ENCODE measurements at regions not wholly inside any gene's neighbourhood (a gene's known extent, or its start where the extent isn't known, plus 50 kb on each side); places are given as distances from the start of the nearest gene placed in this dataset.

- H2AFZ ChIP-seq (ENCODE audit: low read depth, low read length): no peak overlapping the region
- TF ChIP-seq MXI1 (conservative IDR thresholded peaks at IDR 0.05; ENCODE audit: poor library complexity, severe bottlenecking) (no peak), EZH2 (IDR thresholded peaks at IDR 0.05; ENCODE audit: borderline replicate concordance, insufficient read depth, low read length, poor library complexity, severe bottlenecking) (no peak)
- TF ChIP-seq, protein P1, sequence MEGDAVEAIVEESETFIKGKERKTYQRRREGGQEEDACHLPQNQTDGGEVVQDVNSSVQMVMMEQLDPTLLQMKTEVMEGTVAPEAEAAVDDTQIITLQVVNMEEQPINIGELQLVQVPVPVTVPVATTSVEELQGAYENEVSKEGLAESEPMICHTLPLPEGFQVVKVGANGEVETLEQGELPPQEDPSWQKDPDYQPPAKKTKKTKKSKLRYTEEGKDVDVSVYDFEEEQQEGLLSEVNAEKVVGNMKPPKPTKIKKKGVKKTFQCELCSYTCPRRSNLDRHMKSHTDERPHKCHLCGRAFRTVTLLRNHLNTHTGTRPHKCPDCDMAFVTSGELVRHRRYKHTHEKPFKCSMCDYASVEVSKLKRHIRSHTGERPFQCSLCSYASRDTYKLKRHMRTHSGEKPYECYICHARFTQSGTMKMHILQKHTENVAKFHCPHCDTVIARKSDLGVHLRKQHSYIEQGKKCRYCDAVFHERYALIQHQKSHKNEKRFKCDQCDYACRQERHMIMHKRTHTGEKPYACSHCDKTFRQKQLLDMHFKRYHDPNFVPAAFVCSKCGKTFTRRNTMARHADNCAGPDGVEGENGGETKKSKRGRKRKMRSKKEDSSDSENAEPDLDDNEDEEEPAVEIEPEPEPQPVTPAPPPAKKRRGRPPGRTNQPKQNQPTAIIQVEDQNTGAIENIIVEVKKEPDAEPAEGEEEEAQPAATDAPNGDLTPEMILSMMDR (IDR thresholded peaks at IDR 0.05; ENCODE audit: poor library complexity, severe bottlenecking): no peak
Observed at GRCh38 chr1:229971141-229971540, 95.9 kb upstream of the GALNT2 start.

GRCh38 chr1:229972600-229973296, 94.3 kb upstream of the GALNT2 start:
- H2AFZ ChIP-seq (ENCODE audit: low read depth, low read length): no peak overlapping the region
- no peaks in the 10 kb centered on the region for H3K79me2 ChIP-seq (replicated peaks; ENCODE audit: insufficient read depth, low read length)
- H3K4me3 ChIP-seq (ENCODE audit: low read length): no peak overlapping the region

More at GRCh38 chr1:229971141-229971540, 95.9 kb upstream of the GALNT2 start:
- H3K9me3 ChIP-seq (ENCODE audit: low read length): no peaks in the 10 kb centered on the region
- H3K27me3 ChIP-seq (ENCODE audit: insufficient read depth, low read depth, low read length): no peaks in the 10 kb centered on the region
- H3K79me2 ChIP-seq (replicated peaks; ENCODE audit: insufficient read depth, low read length): no peaks in the 10 kb centered on the region
- no peak overlapping the region for H3K27ac ChIP-seq (ENCODE audit: low read length)
- H3K4me3 ChIP-seq (ENCODE audit: low read length): no peak overlapping the region
- H3K9ac ChIP-seq (ENCODE audit: low read length): no peak overlapping the region
- H3K4me2 ChIP-seq (ENCODE audit: low read length): no peak overlapping the region
- no peaks in the 10 kb centered on the region for H3K36me3 ChIP-seq (ENCODE audit: insufficient read depth, low read length)
- no peaks in the 10 kb centered on the region for H4K20me1 ChIP-seq (ENCODE audit: insufficient read depth)
- H3F3A ChIP-seq (ENCODE audit: insufficient read depth, low read length, poor library complexity, severe bottlenecking): no peaks in the 10 kb centered on the region
- no peaks in the 10 kb centered on the region for H3K9me2 ChIP-seq (ENCODE audit: insufficient read depth, low read length)

DNA sequence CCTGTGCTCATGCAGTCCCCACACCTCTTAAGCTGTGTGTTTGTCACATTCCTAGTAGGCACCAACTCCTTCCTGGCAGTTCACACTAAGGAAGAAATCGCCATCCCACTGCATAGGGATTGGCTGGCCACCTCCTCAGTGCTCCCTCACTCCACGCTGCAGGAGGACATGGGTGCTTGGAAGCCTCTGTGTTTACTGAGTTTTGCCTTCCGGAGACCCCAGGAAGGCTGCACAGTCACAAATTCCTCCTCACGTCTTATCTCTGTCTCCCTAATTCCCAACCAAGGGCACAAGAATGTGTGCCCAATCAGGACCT, 93.8 kb upstream of the GALNT2 start:
- Histone ChIP-seq H4K20me1 (ENCODE audit: insufficient read depth) (no peaks in the 10 kb centered on the region), H3K4me2 (ENCODE audit: low read length) (no peak overlapping the region), H2AFZ (ENCODE audit: low read depth, low read length) (no peak overlapping the region), H3K9ac (ENCODE audit: low read length) (no peak overlapping the region), H3K9me2 (ENCODE audit: insufficient read depth, low read length) (no peaks in the 10 kb centered on the region), H3K4me3 (ENCODE audit: low read length) (no peak overlapping the region), H3K27me3 (ENCODE audit: insufficient read depth, low read depth, low read length) (no peaks in the 10 kb centered on the region), H3K27ac (ENCODE audit: low read length) (no peak overlapping the region), H3K36me3 (ENCODE audit: insufficient read depth, low read length) (no peaks in the 10 kb centered on the region), H3K79me2 (replicated peaks; ENCODE audit: insufficient read depth, low read length) (no peaks in the 10 kb centered on the region), H3K9me3 (ENCODE audit: low read length) (no peaks in the 10 kb centered on the region), H3F3A (ENCODE audit: insufficient read depth, low read length, poor library complexity, severe bottlenecking) (no peaks in the 10 kb centered on the region)
- TF ChIP-seq, protein P1 (IDR thresholded peaks at IDR 0.05; ENCODE audit: poor library complexity, severe bottlenecking): no peak
- TF ChIP-seq TAF1 (IDR thresholded peaks at IDR 0.05; ENCODE audit: low read depth) (no peak), EP300 (conservative IDR thresholded peaks at IDR 0.05; ENCODE audit: poor library complexity, severe bottlenecking) (no peak), REST (IDR thresholded peaks at IDR 0.05; ENCODE audit: borderline replicate concordance) (no peak), RAD21 (conservative IDR thresholded peaks at IDR 0.05) (no peak), EZH2 (IDR thresholded peaks at IDR 0.05; ENCODE audit: borderline replicate concordance, insufficient read depth, low read length, poor library complexity, severe bottlenecking) (no peak), MXI1 (conservative IDR thresholded peaks at IDR 0.05; ENCODE audit: poor library complexity, severe bottlenecking) (no peak), SMC3 (conservative IDR thresholded peaks at IDR 0.05; ENCODE audit: poor library complexity) (no peak), POLR2AphosphoS5 (IDR thresholded peaks at IDR 0.05) (no peak)

More at GRCh38 chr1:229972600-229973296, 94.3 kb upstream of the GALNT2 start:
- no peaks in the 10 kb centered on the region for H4K20me1 ChIP-seq (ENCODE audit: insufficient read depth)
- no peaks in the 10 kb centered on the region for H3K9me2 ChIP-seq (ENCODE audit: insufficient read depth, low read length)
- H3K9ac ChIP-seq (ENCODE audit: low read length): no peak overlapping the region
- no peak for TF ChIP-seq TAF1 (IDR thresholded peaks at IDR 0.05; ENCODE audit: low read depth)
- no peaks in the 10 kb centered on the region for H3K9me3 ChIP-seq (ENCODE audit: low read length)
- no peaks in the 10 kb centered on the region for H3K27me3 ChIP-seq (ENCODE audit: insufficient read depth, low read depth, low read length)
- H3F3A ChIP-seq (ENCODE audit: insufficient read depth, low read length, poor library complexity, severe bottlenecking): no peaks in the 10 kb centered on the region
- H3K36me3 ChIP-seq (ENCODE audit: insufficient read depth, low read length): no peaks in the 10 kb centered on the region
- no peak overlapping the region for H3K27ac ChIP-seq (ENCODE audit: low read length)
- H3K4me2 ChIP-seq (ENCODE audit: low read length): no peak overlapping the region
